Fibroblast of lung (primary cell): ENCODE measurements at regions not wholly inside any gene's neighbourhood (a gene's known extent, or its start where the extent isn't known, plus 50 kb on each side); places are given as distances from the start of the nearest gene placed in this dataset.

Source experiments
- DNase-seq, 2 donors: peaks; one replicate each; pipeline versions ENCODE4 v3.0.0 to v3.0.0-alpha.2; 2010; ENCODE audit warnings: low read depth in 2 of 2
- H2AFZ ChIP-seq: 2 replicates; pipeline ENCODE4 v1.5.1; 2012; ENCODE audit warnings: low read length, control low read depth, inconsistent platforms
- H3K27ac ChIP-seq: 2 replicates; pipeline ENCODE4 v1.5.1; 2011; ENCODE audit warnings: low read length, control low read depth; ENCODE audit not compliant: insufficient read depth
- H3K27me3 ChIP-seq: 2 replicates; pipeline ENCODE4 v1.5.1; 2011; ENCODE audit warnings: mild to moderate bottlenecking, low read length; ENCODE audit not compliant: control insufficient read depth, insufficient read depth
- H3K36me3 ChIP-seq: 2 replicates; pipeline ENCODE4 v1.5.1; 2011; ENCODE audit warnings: low read length; ENCODE audit not compliant: control insufficient read depth, insufficient read depth
- H3K4me1 ChIP-seq: 2 replicates; pipeline ENCODE4 v1.5.1; 2011; ENCODE audit warnings: low read length; ENCODE audit not compliant: control insufficient read depth, insufficient read depth; ENCODE audit errors: extremely low read depth
- H3K4me2 ChIP-seq: 2 replicates; pipeline ENCODE4 v1.5.1; 2011; ENCODE audit warnings: low read length, control low read depth; ENCODE audit not compliant: insufficient read depth; ENCODE audit errors: extremely low read depth
- H3K4me3 ChIP-seq, 4 experiments: fragments of 200-600 bp in 1 of 4; sonication (generic) in 1 of 4; replicated peaks in 1 of 4; 2 replicates each; pipeline ENCODE4 v1.5.1; 2011 to 2016; ENCODE audit warnings: low read length in 4 of 4, low read depth in 3 of 4, mild to moderate bottlenecking in 3 of 4, control low read depth in 2 of 4, inconsistent platforms in 1 of 4, mixed read lengths in 1 of 4; ENCODE audit not compliant: insufficient read depth in 1 of 4; ENCODE audit errors: control extremely low read depth in 1 of 4
- H3K79me2 ChIP-seq: 2 replicates; pipeline ENCODE4 v1.5.1; 2012; ENCODE audit warnings: mild to moderate bottlenecking, low read length, inconsistent platforms; ENCODE audit not compliant: control insufficient read depth, insufficient read depth
- H3K9ac ChIP-seq: 2 replicates; pipeline ENCODE4 v1.5.1; 2011; ENCODE audit warnings: mild to moderate bottlenecking, low read length, control low read depth; ENCODE audit not compliant: insufficient read depth
- H3K9me3 ChIP-seq: 2 replicates; pipeline ENCODE4 v1.5.1; 2012; ENCODE audit warnings: low read depth, low read length; ENCODE audit not compliant: control insufficient read depth, insufficient read depth
- H4K20me1 ChIP-seq: 2 replicates; pipeline ENCODE4 v1.5.1; 2011; ENCODE audit warnings: low read length; ENCODE audit not compliant: control insufficient read depth, insufficient read depth; ENCODE audit errors: extremely low read depth
- EZH2 ChIP-seq: IDR thresholded peaks from 2 replicates; pipeline ENCODE4 v1.5.1; 2012; ENCODE audit warnings: low read length, control low read depth, mild to moderate bottlenecking; ENCODE audit errors: missing control alignments
- TF ChIP-seq, protein P1 (sequence below), 2 donors: IDR thresholded peaks in 1 of 2; conservative IDR thresholded peaks in 1 of 2; 1 replicate in 1 of 2; 2 replicates in 1 of 2; pipeline ENCODE4 v1.5.1; 2011 to 2012; ENCODE audit warnings: low read length in 2 of 2, control low read depth in 1 of 2, inconsistent platforms in 1 of 2, low read depth in 1 of 2, mild to moderate bottlenecking in 1 of 2

DNA sequence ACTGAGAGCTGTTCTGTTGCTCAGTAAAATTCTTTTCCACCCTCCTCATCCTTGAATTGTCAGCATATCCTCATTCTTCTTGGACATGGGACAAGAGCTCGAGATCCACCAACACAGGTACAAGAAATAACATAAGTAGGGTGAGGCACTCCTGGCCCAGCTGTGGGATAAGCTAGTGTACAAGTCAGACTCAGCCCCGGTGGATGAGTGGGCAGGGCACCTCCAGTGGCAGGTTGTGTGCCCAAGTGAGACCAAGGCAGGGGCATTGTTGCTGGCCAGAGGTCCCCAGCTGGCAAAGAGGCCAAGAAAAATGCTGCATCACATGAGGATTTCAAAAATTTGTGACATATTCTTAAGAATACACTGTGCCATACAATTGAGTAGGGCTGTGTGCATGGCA, 402.0 kb upstream of the ZWINT start:
- no peak overlapping the region for H3K27ac ChIP-seq

DNA sequence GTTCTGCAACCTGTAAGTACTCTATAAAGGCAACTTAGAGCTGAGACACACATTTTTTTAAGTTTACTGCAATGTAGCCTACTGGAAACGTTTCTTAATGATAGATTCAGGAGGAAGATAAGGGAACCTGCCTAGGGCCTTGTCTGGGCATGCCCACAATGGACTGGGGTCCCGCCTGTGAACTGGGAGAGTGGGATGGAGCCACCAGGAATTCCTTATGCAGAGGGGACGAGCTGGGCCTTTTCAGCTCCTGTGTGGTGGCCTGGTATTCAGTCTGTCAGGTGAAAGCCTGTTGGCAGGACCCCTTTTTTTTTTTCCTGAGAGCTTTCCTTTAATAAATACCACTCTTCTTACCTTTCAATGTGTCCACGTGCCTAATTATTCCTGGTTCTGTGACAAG, 384.4 kb upstream of the ZWINT start:
- Histone ChIP-seq H3K27me3 (no peaks in the 10 kb centered on the region), H3K9me3 (no peaks in the 10 kb centered on the region), H4K20me1 (no peaks in the 10 kb centered on the region), H2AFZ (no peak overlapping the region), H3K27ac (no peak overlapping the region), H3K9ac (no peak overlapping the region), H3K79me2 (no peaks in the 10 kb centered on the region), H3K4me2 (no peak overlapping the region), H3K36me3 (no peaks in the 10 kb centered on the region), H3K4me3 (no peak overlapping the region), H3K4me1 (no peaks in the 10 kb centered on the region)
- no peak for DNase-seq
- no peak for TF ChIP-seq EZH2
- TF ChIP-seq, protein P1, sequence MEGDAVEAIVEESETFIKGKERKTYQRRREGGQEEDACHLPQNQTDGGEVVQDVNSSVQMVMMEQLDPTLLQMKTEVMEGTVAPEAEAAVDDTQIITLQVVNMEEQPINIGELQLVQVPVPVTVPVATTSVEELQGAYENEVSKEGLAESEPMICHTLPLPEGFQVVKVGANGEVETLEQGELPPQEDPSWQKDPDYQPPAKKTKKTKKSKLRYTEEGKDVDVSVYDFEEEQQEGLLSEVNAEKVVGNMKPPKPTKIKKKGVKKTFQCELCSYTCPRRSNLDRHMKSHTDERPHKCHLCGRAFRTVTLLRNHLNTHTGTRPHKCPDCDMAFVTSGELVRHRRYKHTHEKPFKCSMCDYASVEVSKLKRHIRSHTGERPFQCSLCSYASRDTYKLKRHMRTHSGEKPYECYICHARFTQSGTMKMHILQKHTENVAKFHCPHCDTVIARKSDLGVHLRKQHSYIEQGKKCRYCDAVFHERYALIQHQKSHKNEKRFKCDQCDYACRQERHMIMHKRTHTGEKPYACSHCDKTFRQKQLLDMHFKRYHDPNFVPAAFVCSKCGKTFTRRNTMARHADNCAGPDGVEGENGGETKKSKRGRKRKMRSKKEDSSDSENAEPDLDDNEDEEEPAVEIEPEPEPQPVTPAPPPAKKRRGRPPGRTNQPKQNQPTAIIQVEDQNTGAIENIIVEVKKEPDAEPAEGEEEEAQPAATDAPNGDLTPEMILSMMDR (conservative IDR thresholded peaks at IDR 0.05 in 1 of 2, IDR thresholded peaks at IDR 0.05 in 1 of 2; ENCODE audit: low read depth in 1 of 2, low read length in 2 of 2): no peak

More for the DNA sequence above, 402.0 kb upstream of the ZWINT start:
- DNase-seq: no peak
- H3K9me3 ChIP-seq: no peaks in the 10 kb centered on the region
- no peaks in the 10 kb centered on the region for H3K79me2 ChIP-seq
- H3K27me3 ChIP-seq: no peaks in the 10 kb centered on the region
- TF ChIP-seq, protein P1 (conservative IDR thresholded peaks at IDR 0.05 in 1 of 2, IDR thresholded peaks at IDR 0.05 in 1 of 2; ENCODE audit: low read depth in 1 of 2, low read length in 2 of 2): no peak
- no peak for TF ChIP-seq EZH2
- no peaks in the 10 kb centered on the region for H3K36me3 ChIP-seq
- no peaks in the 10 kb centered on the region for H4K20me1 ChIP-seq
- no peak overlapping the region for H2AFZ ChIP-seq
- H3K4me3 ChIP-seq: no peak overlapping the region
- no peak overlapping the region for H3K9ac ChIP-seq
- H3K4me2 ChIP-seq: no peak overlapping the region
- no peaks in the 10 kb centered on the region for H3K4me1 ChIP-seq

DNA sequence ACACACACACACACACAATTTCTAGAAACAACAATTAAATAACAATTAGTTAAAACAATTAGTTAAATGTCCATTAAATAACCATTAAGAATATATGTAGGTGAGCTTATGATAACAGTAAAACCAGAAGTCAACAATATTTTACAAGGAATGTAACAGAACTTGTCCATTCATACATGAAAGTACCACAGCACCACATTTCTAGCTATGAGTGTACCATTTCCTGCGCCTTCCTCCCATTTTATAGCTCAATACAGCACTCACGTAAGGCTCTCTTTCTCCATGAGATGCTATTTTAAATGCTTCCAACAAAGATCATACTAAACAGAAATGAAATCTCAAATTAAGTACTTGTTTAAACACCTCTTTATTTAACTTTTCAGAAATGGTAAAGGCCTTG, 367.3 kb upstream of the ZWINT start:
- H3K4me2 ChIP-seq: no peak overlapping the region
- H2AFZ ChIP-seq: no peak overlapping the region
- no peaks in the 10 kb centered on the region for H3K9me3 ChIP-seq
- no peak for TF ChIP-seq EZH2
- TF ChIP-seq, protein P1 (conservative IDR thresholded peaks at IDR 0.05 in 1 of 2, IDR thresholded peaks at IDR 0.05 in 1 of 2; ENCODE audit: low read depth in 1 of 2, low read length in 2 of 2): no peak
- H3K9ac ChIP-seq: no peak overlapping the region
- H3K4me3 ChIP-seq: no peak overlapping the region
- H3K4me1 ChIP-seq: no peaks in the 10 kb centered on the region
- H3K27ac ChIP-seq: no peak overlapping the region
- DNase-seq: no peak
- H4K20me1 ChIP-seq: no peaks in the 10 kb centered on the region
- H3K79me2 ChIP-seq: no peaks in the 10 kb centered on the region
- no peaks in the 10 kb centered on the region for H3K36me3 ChIP-seq
- no peaks in the 10 kb centered on the region for H3K27me3 ChIP-seq
